GM19455 (cell line): ENCODE measurements at regions not wholly inside any gene's neighbourhood (a gene's known extent, or its start where the extent isn't known, plus 50 kb on each side); places are given as distances from the start of the nearest gene placed in this dataset.

Experiments
- ATAC-seq: cut with Tn5 transposase; IDR thresholded peaks from one replicate; pipeline ENCODE4 v1.9.1; 2021; ENCODE audit not compliant: unreplicated experiment

DNA sequence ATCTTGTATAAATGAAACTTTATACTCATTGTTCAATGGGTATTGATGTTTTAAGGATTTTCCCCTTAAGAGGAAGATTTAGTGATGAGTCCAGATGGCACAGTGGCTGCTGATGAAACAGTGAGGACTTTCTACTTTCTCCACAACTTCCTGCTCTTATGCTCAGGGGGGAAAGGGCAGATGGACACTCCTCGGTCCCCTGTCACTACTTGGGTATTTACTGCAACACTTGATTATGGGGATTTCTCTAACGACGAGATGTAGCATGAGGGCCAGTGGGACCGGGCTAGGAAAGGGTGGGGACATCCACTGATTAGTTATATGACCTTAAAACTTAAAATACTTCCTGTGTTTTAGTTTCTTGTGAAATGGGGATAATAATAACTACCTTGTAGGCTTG is 146.1 kb upstream of the HMHB1 start:
- no peak for ATAC-seq

DNA sequence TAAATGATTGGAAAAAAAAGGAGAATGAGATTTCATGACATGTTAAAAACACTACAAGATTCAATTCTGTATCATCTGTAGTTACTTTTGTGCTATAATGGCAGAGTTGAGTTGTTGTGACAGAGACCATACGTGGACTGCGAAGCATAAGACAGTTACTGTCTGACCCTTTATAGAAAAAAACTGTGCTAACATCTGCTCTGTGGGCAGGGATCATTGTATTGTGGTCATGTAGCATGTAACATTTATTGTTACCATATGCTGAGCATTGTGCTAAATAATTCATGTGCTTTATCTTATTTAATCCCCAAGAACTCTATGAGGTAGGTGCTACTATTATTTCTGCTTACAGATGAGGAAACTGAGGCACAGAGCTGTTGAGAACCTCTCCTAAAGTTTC is 147.3 kb upstream of the HMHB1 start:
- no peak for ATAC-seq

DNA sequence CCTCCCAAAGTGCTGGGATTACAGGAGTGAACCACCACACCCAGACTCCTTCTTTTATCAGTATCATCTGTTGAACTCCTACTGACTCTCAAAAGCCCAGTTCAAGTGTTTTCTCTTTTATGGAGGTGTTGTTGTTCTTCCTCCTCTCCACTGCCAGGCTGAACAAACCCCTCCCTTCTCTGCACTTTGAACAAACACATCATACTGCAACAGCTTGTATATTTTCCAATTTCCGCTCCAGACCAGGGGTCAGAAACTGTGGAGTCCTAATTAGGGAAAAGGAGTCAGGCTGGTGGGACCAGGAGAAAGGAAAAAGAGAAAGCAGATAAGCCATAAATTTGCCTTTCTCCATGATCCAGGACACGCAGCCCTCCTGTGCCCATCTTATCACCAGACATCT is 148.1 kb upstream of the HMHB1 start:
- no peak for ATAC-seq

DNA sequence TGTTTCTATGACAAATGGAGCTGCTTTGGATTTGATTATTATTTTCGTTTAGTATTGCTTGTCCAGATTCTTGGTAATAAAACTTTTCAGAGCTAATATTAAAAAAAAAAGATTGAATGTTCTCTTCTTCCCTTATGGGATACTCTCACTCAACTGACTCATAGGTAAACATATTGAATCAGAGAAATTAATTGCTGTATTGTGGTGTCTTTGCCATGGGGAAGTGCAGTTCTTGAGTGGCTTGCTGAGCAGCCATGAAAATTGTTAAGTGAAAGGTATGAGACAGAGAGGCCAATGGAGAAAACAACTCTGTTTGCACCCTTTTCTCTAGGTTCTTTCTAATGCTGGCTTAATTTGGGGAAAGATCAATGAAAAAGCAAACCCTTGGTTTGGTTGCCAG is 149.9 kb upstream of the HMHB1 start:
- no peak for ATAC-seq

DNA sequence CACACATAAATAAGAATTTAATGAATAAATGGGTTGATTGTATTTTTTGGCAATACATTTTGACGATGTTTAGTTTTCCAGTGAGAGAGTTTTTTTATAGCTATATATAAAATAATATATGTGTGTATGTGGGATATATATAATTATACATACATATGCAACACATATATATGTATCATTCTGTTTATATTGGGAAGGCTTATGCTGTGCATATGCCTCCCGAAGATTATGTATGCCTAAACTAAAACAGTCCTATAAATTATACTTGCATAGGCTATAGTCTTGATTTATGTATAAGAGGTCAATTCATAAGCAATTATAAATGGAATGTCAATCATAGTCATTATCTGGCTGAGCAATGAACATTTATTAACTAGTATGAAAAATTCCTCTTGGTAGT is 151.3 kb upstream of the HMHB1 start:
- no peak for ATAC-seq

DNA sequence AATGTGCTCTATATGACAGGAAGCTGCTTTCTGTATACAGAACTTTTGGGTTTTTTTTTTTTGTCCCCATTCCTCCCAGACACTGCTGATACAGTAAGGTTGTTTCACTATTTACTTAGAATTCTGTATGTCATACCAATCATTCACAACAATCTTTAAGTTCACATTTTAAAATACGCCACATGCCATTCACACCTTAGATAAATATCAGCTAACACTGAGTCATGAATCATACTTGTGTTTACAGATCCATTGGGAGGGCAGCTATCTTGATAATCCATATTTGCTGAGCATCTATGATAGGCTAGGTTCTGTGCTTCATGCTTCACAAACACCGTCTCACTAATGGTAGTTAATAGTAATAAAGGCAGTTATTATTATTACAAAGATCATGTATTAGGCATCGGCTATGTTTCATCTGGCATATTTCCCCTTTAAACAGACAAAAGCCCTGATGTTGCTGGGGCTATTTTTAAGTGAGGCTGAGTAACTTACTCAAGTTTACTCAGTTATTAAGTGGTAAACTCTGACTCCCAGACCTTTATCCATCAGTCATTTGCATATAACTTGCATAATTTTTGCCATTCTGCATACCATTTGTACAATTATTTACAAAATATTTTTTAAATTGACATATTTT is 152.2 kb upstream of the HMHB1 start:
- ATAC-seq = no peak

DNA sequence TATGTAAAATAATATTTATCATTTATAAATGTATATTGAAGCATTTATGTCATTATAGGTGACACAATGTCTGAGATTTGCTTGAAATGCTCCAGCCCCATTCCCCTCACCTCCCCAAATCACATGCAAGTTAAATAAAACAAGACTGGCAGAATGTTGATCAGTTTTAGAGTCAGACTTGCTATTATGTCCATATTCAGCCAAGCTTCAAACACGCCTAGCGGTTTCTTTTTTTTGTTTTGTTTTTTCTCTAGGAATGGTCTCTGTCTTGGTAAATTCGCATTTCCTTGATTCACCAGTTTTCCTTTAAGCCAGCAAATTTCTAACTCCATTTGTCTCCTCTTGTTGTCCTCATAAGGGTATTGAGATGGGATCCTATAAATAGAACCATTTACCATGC is 153.0 kb upstream of the HMHB1 start:
- no peak for ATAC-seq

DNA sequence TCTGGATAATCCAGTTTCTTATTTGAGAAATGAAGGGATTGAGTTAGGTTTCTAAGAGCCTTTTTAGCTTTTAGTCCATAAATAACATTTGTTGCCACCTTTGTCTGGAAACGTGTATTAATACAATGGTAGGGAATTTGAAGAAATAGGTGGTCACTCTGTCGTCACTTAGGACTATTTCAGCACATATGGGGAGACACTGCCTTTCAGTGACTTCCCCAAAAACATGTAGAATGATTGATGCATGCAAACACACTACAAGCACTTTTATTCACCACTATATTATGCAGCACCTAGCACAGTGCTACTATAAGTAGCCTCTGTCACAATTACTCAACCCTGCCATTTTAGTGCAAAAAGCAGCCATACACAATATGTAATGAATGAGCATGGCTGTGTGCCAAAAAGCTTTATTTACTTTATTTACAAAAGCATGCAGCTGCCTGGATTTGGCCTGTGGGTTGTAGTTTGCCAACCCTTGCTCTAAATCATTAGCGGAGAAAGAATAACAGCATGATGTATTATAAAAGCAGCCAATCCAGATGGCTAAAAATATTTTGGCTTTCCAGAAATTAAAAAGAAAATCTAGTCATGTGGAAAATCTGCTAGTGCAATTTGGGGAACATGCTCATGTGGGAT is 154.2 kb upstream of the HMHB1 start:
- ATAC-seq = no peak

DNA sequence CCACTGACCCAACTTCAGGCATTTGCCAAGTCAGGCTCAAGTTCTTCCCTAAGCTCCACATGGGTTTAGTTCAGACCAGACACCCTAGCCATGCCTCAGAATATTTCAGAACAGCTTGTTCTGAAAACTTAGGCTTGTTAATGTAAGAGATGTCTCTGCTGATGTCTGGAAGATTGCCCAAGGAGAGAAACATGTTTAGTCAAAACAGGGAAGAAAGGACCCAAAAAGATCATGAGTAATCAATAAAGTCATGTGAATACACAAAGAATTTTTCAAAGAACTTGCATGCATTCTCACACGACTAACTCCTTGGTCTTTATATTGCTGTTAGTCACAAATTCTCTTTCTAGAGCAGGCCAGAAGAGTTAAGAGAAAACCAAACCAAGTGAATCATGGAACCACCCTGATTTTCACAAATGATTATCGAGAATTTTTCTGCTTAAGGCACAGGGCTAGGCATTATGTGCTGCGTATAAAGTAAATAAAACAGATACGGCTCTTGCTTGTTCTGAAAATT is 158.1 kb upstream of the HMHB1 start:
- ATAC-seq = no peak

DNA sequence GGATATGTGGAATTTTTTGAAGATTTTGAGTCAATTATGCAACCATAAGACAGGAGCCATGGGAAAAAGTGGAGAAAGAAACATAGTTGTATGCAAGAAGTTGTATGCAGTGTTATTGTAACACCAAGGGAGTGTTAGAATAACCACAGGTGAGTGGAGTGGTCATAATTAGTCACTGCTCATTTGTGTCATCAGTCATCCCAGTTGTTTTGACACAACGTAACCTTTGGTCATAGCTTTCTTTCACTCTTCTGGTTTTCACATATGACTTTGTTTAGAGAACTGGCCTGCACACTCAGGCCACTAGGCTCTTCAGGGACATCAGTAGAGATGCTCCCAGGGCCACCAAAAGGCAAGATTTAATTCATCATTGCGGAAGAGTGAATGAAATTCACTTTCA is 158.7 kb upstream of the HMHB1 start:
- no peak for ATAC-seq

DNA sequence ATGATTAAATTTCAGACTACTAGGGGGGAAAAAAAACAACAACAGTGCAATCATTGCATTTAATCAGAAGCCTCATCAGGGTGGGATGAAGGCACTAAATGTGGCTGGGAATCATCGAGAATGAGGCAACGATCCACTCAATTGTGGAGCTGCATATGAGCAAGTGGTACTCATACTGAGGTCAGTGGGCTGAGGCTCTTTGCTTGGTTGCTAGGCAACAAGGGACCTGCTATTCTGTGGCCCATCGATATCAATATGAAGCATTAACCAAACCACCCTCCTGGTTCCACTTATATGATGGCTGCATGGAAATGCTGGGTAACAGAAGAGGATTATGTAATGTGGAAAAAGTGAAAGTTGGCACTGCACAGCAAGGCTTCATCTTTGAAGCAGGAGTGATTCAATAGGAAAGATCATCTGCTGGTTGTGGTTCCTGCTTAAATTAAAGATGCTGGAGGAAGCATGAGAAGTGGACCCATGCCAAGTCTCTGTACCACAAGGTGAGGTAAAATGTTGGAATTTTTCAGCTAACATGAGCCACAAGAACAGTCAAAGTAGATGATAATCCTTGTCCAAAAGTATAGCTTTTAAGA is 159.8 kb upstream of the HMHB1 start:
- ATAC-seq = no peak

DNA sequence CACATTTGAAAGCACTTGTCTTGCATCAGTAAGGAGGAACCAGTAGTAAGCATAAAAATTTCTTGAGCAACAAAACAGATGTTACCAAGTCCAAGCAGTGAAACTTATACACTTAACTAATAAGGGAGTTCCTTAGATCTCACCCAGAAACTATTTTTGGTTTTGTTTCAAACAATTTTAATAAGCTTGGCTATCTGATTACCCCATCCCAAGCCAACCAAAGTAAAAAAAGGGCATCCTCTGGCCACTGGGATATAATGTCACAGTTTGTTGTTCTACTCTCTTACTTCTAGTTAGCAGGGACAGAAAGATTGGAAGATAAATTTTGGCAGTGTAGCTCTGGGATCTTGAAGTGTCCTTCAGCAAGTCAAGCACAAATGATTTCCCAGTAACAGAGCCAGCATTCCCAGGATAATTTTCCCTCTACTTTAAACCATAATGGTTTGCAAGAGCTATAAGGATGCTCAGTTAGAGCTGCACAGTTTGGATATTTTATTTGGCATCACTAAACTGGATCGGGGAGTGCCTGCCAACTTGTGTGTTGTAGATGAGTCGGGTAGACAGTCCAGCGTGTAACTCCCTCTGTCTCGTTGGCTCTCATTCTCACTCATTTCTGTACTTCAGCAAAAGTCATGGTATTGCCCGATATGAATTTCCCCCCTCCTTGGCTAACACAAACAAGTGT is 161.9 kb upstream of the HMHB1 start:
- ATAC-seq = no peak

DNA sequence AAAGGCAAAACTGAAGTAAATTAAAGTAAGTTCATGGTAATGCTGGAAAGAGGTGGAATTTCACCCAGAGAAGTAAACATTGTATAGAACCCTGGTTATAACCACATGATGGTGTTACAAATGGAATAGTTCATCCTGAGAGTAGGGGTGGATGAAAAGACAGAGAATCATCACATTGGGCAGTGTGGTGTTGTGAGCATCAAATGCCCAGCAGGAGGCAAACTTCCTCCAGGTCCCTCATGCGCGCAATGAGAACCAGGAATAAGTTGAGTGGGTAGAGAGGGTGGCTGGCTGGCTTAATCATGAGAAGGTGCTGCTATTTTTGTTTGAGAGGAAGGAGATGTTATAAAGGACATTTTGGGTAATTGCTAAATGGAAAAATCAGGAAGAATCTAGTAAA is 163.3 kb upstream of the HMHB1 start:
- no peak for ATAC-seq

DNA sequence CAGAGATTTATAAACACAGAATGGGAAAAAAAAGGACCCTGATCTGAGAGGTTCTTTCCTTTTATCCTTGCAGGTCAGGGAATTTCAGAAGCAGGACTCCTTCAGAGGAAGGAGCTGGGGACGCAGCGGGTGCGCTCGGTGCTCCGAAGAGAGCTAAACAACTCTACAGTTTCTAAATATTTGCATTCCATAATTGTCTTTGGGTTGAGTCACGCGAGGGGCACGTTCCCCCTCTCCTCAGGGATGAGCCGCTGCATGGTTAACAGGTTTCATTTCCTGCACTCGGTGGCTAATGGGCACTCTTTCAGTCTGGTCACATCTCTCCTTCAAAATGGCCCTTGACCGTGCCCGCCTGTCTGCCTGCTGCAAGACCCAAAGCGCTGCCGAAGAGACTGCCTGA is 165.0 kb upstream of the HMHB1 start:
- no peak for ATAC-seq

DNA sequence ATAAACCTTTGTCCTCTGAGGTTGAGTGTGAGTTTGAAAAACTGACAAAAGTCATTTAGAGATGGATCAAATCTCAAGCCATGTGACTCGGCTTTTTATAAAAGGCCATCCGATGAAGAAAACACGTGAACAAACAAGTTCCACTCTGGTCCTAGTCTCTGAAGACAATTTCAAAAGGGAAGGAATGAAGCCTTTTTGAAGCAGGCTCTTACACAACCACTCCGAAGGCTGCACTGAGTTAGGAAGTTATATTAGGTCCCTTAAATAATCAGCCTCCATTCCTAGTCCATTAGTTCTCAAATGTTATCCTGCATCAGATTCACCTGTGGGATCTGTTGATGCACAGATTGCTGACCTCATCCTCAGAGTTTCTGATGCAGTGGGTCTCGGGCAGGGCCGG is 166.6 kb upstream of the HMHB1 start:
- ATAC-seq = no peak

DNA sequence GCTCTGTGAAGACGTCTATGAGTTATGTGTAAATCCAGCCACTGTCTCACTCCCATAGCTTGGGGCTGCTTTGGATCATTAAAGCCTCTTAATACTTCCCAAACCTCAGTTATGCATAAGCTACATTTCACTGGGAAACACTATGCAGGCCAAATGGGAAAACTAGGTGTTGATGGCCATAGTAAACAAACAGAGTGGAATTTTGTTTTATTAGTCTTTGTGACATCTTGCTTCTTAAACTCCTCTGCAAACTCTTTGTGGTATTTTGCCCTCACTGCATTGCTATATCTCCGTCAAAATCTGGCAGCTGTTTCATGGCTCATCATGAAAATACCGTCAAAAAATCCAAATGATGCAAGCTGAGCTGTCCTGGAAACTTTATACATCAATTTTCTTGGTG is 167.2 kb upstream of the HMHB1 start:
- ATAC-seq = no peak

DNA sequence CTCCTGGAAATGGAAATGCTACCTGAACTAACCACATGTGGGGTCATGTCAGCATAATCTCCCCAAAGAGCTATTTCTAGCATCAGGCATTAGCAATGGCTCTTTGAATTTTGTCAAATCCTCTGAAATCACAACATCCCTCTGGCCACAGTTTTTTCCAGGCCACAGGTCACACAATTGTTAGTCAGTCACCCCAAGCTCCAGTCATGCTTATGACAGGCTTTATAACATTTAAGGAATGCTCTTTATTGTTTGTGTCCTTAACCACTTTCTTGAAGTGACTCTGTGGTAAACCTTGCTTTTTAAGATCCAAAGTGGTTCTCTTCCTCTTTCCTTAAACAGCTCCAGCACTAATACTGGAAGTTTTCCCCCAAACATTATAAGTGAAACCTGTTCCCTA is 169.2 kb upstream of the HMHB1 start:
- ATAC-seq = no peak

DNA sequence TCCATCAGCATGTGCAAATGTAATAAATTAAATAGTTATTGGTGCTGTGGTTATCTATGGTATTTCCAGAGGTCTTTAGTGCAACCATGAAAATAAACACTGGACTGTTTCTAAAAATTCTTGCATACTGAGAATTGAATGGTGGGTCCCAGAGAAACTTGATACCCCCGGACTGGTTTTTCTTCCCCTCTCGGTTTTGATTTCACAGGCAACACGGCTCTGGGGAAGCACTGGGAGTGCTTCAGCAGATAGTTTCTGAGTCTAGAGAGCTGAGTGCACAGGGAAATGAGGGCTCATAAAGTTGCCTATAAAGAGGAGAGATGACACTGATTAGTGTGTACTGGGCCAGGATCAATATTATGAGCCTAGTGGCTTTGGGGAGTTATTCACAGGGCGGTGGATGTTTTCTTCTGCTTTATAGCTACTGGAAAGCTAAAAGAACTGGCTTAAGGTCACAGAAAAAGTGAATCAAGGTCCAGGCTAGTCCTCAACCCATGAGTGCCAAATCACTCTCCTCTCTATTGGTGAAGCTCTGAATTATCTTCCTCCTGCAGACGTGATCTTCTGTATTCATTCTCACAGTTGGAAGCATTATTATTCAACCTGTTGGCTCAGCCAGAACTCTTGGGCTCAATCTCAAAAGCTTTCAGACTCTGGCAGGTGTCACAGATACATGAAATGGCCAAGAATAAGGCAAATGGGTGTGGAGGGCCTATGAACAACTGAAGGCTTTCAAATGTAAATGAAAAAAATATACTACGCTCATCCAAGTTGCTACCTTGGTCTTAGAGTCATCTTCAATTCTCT is 170.2 kb upstream of the HMHB1 start:
- no peak for ATAC-seq

DNA sequence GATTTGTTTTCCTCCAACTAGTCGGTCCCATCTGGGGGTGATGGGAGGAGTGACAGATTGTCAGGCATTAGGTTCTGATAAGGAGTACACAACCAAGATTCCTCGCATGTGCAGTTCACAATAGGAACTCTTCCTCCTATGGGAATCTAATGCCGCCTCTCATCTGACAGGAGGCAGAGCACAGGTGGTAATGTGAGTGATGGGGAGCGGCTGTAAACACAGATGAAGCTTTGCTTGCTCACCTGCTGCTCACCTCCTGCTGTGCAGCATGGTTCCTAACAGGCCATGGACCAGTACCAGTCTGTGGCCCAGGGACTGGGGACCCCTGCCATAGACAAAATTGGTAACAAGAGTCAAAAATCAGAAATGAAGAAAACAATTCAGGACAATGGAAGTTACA is 173.3 kb upstream of the HMHB1 start:
- no peak for ATAC-seq

DNA sequence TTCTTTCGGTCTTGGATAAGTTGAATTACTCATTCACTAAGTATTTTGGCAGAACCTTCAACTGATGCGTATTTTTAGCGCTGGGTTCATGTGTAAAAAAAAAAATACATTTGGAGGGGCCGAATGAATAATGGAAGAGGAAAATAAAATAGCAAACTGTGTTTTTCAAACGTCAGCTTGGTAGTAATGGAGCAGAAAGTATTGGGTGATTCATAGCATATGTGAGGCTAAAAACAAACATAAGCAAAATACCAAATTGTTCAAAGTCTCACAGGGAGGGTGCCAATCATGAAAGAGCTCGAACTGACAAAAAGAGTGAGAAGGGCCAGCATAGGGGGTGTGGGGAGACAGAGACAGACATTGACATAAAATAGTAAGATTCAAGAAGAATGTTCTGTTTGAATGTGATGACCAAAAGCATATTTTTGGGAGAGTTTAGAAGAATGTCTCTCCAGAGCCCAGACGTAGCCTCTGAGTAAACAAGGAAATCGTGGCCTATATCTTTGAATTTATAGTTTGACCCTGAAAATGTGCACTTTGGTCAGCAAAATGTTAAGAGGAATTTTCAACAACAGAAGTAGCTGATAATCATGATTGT is 174.9 kb upstream of the HMHB1 start:
- ATAC-seq = no peak

DNA sequence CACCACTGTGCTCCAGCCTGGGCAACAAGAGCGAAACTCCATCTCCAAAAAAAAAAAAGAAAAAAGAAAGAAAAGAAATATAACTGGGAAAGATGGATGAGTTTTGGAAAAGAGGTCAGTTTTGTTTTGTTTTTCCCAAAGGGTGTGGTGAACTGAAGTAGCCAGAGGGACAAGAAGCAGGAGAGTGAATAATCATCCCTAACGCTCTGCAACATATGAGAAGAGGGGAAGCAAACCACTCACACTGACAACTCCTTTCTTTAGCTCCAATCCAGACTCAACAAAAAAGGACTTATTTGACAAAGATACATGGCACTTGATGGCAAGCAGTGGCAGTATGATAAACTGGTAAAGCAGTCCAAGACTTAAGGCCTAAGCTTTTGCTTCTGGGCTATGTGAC is 176.1 kb upstream of the HMHB1 start:
- ATAC-seq = no peak
